ENCODE measurements at regions not wholly inside any gene's neighbourhood (a gene's known extent, or its start where the extent isn't known, plus 50 kb on each side); places are given as distances from the start of the nearest gene placed in this dataset.

DNA sequence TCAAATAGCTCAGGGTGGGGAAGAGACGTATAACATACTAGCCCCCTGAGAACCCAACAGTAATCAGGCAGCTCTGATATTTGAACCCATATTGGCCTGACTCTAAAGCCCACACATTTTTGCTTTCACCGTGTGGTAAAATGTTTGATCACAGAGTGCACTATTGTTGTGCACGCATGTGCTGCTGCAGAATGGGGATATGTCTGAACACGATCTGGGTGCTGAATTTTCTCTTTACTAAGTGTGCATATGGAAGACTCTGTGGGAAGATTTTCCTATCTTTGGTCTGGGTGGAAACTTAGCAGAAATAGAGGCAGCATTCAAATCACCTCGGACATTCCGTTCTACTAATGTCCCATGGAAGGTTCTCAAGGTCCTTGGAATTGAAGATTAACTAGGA, 800.1 kb downstream of the TFAP2A start:
- DNase-seq (ENCODE audit: low read depth in 2 of 2): no peak

DNA sequence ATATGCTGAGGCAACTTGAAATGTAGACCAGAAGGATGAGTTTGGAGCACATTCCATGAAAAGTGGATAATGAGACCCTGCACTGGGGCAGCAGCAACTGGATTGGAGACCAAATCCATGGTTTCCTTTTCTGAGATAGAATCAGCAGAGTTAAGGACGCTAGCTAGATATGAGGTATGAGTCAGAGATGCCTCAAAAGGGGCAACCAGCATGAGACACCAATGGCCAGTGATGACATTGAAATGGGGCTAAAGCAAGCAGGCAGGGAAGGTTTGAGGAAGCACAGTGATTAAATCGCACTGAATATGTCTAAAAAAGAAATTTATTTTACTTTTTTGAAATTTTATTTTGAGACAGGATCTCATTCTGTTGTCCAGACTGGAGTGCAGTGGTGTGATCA, 802.4 kb downstream of the TFAP2A start:
- no peak for DNase-seq (ENCODE audit: low read depth in 2 of 2)

DNA sequence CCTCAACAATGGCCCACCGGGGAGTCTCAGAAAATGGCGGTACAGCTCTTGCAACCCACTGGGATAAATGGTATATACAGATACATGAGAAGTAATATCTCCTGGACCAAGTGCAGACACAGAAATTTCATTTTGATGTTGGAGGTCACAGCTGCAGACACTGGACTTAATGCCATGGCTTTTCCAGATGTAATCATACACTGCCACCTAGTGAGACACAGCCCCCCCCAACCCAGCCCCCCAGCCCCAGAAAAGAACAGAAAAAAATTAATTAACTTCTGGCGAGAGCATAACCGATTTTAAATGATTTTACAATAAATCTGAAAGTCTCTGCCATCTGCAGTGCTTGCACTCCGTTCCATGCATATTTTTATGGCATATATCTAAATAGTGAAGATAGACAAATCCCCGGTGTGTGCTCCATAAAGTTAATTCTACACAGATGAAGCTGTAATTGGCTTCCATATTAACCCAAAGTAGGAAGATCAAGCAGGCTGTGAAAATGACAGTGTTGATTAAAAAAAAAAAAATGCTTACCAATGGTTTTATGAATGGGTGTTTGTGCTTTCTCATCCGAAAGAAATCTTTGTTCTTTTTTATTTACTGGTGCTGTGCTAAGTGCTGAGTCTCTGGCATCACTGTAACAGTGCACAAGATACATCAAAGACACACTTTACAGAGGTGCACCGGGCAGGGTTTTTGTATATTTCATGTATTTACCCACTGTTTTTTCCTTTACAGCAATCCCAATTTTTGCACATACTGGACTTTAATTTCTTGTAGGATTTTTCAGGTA, 804.1 kb downstream of the TFAP2A start:
- peak in 1 of 2 donors; percentile 10 for DNase-seq (ENCODE audit: low read depth in 2 of 2)

DNA sequence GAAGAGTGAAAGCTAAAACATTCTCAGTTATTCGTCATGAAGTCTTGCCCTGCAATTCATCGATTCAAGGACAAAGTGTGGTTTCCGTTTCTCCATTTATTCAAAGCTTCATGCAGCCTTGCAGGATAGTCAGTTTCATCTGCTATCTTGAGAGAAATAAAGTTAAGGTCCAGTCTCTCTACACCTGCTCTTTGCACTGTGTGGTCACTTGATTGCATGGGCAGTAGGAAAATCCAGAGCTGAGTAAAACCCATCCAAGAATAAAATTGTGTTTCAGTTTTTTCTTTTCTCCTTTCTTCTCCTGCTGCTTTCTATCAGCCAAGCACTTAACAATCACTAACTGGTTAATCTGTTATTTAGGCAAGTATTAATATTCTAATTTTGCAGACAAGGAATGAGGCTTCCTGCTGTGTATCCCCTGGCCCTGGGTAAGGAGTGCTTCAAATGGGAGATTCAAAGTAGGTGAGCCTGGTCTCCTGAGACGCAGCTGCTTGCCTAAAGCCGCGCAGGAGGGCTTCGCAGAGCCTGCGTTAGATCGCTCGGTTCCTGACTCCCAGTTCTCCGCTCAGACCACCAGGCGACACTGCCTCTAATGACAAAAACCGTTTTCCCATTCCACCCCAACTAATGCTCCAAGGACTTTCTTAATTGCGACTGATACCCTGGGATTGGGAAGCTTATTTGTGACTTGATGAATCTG, 808.3 kb downstream of the TFAP2A start:
- DNase-seq (ENCODE audit: low read depth in 2 of 2): no peak

DNA sequence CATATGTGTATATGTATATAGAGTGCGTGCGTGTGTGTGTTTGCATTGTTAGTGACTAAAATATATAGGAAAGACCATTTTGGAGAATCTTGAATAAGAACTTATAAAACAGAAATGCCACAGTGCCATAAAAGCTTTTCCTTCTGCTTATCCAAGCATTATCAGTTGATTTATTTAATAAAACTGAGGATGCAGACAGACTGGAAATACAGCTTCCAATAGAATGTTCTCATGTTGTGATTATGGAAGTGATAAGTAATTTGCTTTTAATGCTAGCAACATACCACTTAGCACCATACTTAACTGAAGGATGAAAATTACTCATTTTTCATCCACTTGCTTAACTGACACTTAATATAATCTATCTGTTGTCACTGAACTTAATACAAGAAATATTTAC, 820.1 kb downstream of the TFAP2A start:
- DNase-seq (ENCODE audit: low read depth in 2 of 2): no peak

DNA sequence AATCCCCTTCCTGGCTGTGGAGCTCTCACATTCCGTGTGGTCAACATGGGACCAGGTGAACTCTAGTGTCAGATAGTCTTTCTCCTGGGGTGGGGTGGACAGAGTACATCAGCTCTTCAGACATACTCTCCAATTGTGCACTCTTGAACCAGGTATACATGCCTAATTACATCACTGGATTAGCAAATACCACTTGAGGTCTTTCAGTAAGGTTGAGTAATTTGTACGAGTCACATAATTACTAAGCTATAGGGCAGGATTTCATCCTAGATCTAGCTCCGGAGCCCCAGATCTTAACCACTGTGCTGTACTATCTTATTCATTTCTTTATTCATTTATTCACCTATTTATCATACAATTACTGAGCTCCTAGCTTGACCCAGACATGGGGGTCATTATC, 821.3 kb downstream of the TFAP2A start:
- DNase-seq (ENCODE audit: low read depth in 2 of 2): no peak

DNA sequence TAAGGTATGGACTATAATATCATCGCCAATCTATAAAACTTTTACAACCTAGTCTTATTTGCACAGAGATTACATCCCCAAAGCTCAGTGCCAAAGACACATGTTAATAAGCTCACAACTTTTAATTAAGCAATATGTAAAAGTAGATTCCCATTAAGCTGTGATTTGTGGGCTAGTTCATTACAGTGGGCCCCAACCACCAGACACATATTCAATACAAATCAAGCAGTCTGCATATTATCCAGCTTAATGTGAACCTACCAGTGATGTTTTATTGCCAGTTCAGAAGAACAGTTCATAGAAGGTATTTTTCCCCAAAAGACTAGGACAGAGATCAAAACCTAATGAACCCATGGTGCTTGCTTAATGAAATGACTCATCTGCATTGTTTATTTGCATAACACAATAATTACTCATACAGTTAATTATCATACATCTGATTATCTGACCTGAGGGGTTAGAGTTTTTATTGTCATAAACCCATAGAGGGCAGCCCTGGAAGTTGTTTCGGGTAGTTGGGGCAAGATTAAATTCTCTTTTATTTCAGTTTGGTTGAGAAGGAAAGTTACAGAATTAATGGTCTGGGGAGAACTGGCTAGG, 831.0 kb downstream of the TFAP2A start:
- no peak for DNase-seq (ENCODE audit: low read depth in 2 of 2)

DNA sequence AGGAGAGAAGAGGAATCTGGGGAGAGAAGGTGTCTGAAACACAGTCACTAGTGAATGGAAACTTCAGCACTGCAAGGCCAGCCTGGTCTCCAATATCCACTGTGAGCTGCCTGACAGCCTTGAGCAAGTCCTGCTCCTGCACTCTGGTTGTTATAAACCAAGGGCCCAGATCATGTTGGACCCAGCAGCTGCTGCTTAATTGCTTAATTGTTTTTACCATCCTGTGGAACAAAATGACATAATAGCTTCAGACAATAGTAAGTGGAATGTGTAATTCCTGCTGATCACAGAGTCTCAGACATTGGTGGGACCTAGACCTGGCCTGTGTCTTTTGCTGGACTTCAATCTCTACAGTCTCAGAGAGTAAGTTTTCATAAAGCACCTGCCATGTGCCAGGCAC, 833.7 kb downstream of the TFAP2A start:
- peak in 1 of 2 donors; percentile 7 for DNase-seq (ENCODE audit: low read depth in 2 of 2)

DNA sequence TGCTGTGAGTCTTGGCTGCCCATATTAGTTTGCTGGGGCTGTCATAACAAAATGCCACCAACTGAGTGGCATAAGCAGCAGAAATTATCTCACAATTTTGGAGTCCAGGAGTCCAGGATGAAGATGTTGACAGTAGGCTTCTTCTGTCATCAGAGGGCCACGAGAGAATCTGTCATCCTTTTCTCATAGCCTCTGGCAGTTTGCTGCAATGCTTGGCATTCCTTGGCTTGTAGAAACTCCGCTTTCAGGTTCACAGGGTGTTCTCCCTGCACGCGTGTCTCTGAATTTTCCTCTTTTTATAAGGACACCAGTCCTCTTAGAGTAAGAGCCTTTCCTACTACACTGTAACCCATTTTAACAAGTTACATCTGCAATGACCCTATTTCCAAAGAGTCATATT, 838.4 kb downstream of the TFAP2A start:
- no peak for DNase-seq (ENCODE audit: low read depth in 2 of 2)

DNA sequence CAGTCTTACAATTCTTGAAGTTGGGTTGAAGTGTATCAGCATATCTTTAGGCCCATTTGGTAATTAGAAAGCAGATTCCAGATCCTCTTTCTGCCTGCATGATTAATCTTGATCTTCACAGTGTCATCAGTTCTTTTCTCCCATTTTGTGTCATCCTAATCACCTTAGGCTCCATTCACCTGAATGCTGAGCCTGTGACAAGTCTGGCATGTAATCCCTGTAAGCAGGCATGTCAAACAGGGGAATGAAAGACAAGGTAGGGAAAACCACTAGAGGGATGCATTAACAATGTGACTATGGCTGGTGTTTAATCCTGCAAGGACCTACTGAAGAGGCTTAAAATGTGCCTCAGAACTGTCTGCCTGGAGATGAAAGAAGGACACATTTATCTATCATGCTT, 848.8 kb downstream of the TFAP2A start:
- no peak for DNase-seq (ENCODE audit: low read depth in 2 of 2)

DNA sequence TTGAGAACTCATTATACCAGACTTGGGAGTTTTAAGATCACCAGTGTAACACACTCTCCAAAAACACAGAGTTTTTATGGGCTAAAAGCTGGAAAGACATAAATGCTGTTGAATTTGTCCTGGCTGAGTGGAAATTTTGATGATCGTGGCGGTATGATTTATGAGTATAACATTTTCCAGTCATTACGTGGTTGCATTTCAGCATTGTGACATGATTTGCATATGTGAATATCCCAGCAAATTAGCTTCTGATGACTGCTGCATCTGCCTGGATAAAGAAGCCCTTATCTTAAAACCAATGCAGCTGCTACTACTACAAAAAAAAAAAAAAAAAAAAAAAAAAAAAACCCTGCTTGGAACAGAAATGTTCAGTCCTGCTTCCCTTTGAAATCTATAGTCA, 850.9 kb downstream of the TFAP2A start:
- no peak for DNase-seq (ENCODE audit: low read depth in 2 of 2)

DNA sequence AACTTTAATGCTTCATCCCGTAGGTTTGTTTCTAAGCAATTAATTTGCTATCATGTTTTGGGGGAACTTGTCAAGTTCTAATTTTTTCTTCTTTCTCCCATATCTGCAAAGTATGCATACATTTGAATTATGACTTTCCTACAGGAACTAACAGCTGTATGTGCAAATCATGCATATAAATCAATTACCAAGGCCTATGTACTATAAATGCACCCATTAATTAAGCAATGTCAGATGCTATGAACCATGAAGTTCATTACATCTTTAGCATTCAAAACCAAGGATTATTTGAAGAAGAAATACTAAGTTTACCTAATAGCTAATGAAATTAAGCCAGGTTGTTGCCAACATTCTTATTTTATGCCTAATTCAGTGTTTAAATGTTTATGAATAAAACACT, 851.3 kb downstream of the TFAP2A start:
- DNase-seq (ENCODE audit: low read depth in 2 of 2): no peak

DNA sequence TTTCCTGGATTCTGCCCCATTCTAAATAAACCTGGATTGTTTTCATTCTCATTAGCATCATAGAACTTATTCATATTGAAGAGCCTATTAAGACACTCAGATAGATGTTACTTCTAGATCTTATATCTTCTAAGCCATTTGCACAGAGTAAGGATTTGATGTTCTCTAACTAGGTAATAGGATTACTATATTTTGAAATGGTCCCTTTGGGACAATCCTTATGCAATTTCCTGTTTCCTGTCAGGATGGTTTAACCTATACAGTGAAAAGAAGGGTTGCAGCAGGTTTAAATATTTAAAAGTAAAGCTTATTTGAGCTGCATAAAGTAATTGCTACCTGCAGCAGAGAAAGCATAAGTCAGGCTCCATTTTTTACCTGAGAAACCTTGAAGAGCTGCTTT, 860.1 kb downstream of the TFAP2A start:
- no peak for DNase-seq (ENCODE audit: low read depth in 2 of 2)

DNA sequence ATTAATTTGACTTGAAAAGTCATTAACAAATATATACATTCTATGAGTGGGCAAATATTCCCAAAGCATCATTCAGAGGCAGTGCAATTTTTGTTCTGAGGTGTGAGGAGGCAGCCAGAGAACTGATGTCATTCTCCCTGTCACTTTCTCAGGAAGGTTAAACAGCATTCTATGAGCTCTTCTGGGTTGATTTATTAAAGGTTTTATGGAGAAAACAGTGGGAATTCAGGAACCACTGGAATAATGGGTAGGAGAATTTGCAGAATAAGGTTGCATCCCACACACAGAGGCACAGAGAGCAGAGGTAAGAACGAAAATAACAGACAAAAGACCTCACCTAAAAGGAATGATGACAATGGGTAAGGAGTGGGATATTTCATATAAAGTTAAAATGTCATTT, 860.6 kb downstream of the TFAP2A start:
- no peak for DNase-seq (ENCODE audit: low read depth in 2 of 2)

DNA sequence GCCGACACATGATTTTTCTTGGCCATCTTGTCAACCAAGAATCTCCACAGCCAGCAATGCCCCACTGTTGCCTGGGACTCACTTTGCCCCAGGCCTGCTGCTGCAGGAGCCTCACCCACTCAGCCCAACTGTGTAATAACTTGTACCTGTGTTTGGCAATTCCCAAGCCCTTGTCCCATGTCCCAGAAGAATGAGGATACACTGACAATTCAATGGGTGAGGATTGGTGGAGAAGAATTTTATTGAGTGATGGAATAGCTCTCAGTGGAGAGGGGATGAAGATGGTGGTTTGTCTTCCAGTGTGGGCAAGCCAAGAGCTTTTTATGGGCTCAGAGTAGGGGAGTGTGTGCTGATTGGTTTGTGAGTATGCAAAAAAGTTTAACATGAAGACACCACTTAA, 861.9 kb downstream of the TFAP2A start:
- DNase-seq (ENCODE audit: low read depth in 2 of 2): no peak

DNA sequence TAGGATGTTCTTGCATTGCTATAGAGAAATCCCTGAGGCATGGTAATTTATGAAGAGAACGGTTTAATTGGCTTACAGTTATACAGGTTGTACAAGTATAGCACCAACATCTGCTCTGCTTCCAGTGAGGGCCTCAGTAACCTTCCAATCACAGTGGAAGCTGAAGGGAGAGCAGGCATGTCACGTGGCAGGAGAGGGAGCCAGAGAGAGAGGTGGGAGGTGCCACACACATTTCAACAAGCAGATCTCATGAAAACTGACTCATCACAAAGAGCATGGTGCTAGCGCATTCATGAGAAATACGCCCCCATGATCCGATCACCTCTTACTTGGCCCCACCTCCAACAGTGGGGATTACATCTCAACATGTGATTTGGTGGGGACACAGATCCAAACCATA, 871.2 kb downstream of the TFAP2A start:
- DNase-seq (ENCODE audit: low read depth in 2 of 2): no peak

DNA sequence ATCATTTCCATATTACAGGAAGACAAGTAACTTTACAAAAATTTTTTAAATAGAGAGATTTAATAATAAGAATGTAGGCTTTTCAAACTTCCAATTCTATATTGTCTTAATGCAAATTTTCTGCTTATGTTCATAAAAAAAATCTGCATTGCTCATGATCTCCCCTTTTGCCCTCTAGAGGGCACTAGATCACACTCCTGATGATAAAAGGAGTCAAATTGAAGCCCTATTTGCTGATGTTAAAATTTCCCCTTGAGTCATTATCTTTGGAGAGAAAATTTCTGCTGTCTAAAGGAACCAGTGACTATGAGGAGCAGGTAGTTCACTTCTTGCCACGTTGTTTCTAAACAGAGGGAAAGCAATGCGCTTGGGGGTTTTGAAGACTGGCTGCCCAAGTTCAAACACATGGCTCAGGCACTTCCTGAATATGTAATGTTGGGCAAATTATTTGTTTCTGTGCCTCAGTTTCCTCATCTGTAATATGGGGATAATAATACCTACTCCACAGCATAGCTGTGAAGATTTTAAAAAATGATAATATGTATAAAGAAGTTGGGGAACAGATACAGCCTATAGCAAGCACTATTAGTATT, 874.2 kb downstream of the TFAP2A start:
- DNase-seq (ENCODE audit: low read depth in 2 of 2): peak; percentile 45 to 70

DNA sequence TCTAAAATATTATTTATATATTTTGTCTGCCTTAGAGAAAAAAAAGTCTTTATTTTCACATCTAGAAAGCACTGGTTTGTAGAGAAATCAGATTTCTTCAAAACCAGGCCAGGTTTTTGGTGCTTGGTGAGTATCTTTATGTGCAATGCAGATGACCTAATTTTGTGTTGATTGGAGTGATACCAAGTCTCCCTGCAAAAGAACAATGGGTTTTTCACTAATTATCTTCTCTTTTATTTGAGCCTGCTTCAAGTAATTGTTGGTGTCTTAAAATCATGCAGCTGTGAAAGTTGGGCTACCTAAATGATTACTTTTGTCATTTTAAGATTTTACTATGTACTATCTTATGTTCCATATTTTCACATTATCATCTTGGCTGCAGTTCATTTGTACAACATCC, 874.7 kb downstream of the TFAP2A start:
- peak; percentile 15 to 47 for DNase-seq (ENCODE audit: low read depth in 2 of 2)

DNA sequence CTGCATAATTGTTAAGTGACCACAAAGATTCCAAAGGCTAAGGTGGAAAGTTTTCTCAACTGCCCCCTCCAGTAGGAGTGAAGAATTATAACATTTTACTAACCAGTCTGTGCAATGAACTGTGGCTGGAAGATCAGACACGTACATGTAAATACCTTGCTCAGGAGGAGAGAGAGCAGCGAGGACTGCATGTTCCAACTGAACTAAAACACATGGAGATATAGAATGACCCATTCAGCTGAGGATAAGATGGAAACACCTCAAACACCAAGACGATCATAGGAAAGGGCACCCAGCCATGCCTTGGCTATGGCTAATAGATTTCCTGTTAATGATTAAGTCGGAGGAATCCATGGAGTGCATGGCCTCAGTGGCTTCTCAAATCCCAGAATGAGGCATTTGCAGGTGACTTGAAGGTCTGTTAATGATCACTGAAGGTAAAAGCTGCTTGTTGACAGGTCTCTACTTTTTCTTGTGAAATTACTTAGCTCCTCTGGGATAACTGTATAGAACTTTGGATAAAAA, 875.6 kb downstream of the TFAP2A start:
- no peak for DNase-seq (ENCODE audit: low read depth in 2 of 2)

DNA sequence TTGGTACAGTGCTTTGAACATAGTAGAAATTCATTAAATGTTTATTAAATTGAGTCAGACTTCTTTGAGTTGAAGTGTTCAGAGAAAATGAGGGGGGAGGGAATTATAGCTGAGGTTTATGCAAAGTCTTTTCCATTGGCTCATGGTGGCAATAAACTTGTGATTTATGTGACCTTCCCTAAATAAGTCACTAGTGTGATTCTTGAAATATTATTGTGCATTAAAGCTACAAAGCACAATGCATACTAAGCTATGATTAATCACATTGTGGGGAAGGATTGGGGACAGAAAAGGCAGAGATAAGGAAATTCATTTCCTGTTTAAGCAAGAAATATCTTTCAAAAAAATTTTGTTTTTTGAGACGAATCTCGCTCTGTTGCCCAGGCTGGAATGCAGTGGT, 877.5 kb downstream of the TFAP2A start:
- DNase-seq (ENCODE audit: low read depth in 2 of 2): peak in 1 of 2 donors; percentile 64

DNA sequence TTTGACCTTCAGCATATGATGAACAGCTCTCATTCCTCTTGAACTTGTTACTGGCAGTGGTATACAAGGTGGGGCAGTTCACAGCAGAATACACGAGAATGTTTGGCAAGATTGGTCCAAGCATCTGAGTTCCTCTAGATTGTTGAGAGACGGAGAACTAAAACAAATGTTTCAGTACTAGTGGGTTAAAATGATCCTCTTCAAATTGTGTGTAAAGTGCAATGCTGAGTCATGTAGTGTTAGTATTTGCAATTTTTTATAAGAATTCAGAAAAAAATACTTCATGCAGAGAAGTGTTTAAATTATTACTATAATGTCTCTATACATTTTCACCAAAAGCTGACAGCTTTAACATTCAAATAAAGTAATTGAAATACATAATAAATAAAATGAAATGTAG, 879.8 kb downstream of the TFAP2A start:
- no peak for DNase-seq (ENCODE audit: low read depth in 2 of 2)

Measured in lung microvascular endothelial cell (primary cell).